HUES48 (cell line): ENCODE measurements at regions not wholly inside any gene's neighbourhood (a gene's known extent, or its start where the extent isn't known, plus 50 kb on each side); places are given as distances from the start of the nearest gene placed in this dataset.

Source experiments
- H3K27ac ChIP-seq: one replicate; pipeline ENCODE4 v1.7.0; 2013; ENCODE audit warnings: low read depth, low read length, inconsistent platforms
- H3K27me3 ChIP-seq: 2 replicates; pipeline ENCODE4 v1.6.1; 2013; ENCODE audit warnings: mild to moderate bottlenecking, low read length; ENCODE audit not compliant: control insufficient read depth, insufficient read depth
- H3K36me3 ChIP-seq: 2 replicates; pipeline ENCODE4 v1.6.1; 2013; ENCODE audit warnings: low read length; ENCODE audit not compliant: control insufficient read depth, insufficient read depth
- H3K4me1 ChIP-seq: 2 replicates; pipeline ENCODE4 v1.6.1; 2013; ENCODE audit warnings: mild to moderate bottlenecking, low read length; ENCODE audit not compliant: control insufficient read depth, insufficient read depth
- H3K4me3 ChIP-seq: 2 replicates; pipeline ENCODE4 v1.5.1; 2013; ENCODE audit warnings: mild to moderate bottlenecking, low read depth, low read length
- H3K9ac ChIP-seq: 2 replicates; pipeline ENCODE4 v1.6.1; 2013; ENCODE audit warnings: mild to moderate bottlenecking, low read depth, low read length, moderate library complexity
- H3K9me3 ChIP-seq: 2 replicates; pipeline ENCODE4 v1.6.1; 2013; ENCODE audit warnings: low read length; ENCODE audit not compliant: control insufficient read depth, insufficient read depth

DNA sequence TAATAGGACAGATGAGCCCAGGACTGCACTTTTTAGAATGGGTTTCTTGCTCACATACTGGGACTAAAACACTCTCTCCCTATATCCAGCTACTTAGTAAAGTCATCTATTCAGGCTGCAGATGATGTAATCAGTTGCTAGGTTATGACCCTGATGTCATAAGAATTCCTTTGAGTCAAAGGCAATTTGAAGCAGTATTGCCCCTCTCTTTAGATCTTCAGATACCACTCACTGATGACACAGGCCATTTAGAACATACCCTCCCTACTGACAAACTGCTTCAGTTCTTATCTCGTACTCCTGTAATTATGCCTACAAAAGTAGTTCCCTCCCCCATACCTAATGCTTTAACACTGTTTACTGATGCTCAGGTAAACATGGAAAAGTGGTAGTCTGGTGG is 450.1 kb upstream of the RASGRP1 start:
- Histone ChIP-seq H3K36me3 (no peaks in the 10 kb centered on the region), H3K9ac (no peak overlapping the region), H3K4me1 (peaks cover 10% of the 10 kb centered on the region), H3K9me3 (peaks cover 12% of the 10 kb centered on the region), H3K27me3 (no peaks in the 10 kb centered on the region), H3K4me3 (no peak overlapping the region), H3K27ac (no peak overlapping the region)

GRCh38 chr15:39016706-39017105 is 452.1 kb upstream of the RASGRP1 start:
- peaks cover 2% of the 10 kb centered on the region; the same call in 1 of the 2 replicates for H3K9me3 ChIP-seq
- H3K27me3 ChIP-seq = no peaks in the 10 kb centered on the region
- H3K9ac ChIP-seq = no peak overlapping the region
- peaks cover 10% of the 10 kb centered on the region for H3K4me1 ChIP-seq
- no peak overlapping the region for H3K4me3 ChIP-seq
- H3K36me3 ChIP-seq = no peaks in the 10 kb centered on the region
- H3K27ac ChIP-seq = no peak overlapping the region

DNA sequence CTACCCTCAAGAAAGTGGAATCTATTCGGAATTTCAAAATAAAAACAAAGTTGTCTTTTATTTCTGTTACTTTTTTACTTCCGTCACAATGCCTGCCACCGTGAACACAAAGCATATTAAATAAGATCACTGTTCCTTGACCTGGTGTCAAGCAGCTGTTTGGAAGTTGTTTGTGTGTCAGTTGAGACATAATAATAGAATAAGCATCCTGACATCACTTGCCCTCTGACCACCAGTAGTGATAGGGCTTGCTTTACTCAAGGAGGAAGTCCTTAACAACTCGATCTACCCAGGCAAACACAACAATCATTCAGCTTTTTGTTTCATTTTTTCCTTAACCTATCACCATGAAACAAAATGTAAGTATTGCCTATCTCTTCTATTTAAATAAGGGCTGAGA is 454.4 kb upstream of the RASGRP1 start:
- Histone ChIP-seq H3K4me1 (peaks cover 10% of the 10 kb centered on the region), H3K27ac (no peak overlapping the region), H3K36me3 (no peaks in the 10 kb centered on the region), H3K27me3 (no peaks in the 10 kb centered on the region), H3K9me3 (no peaks in the 10 kb centered on the region), H3K4me3 (no peak overlapping the region), H3K9ac (no peak overlapping the region)

GRCh38 chr15:39021341-39021740 is 456.7 kb upstream of the RASGRP1 start:
- no peak overlapping the region for H3K27ac ChIP-seq
- H3K36me3 ChIP-seq = no peaks in the 10 kb centered on the region
- H3K9ac ChIP-seq = no peak overlapping the region
- no peak overlapping the region for H3K4me3 ChIP-seq
- no peaks in the 10 kb centered on the region for H3K9me3 ChIP-seq
- peaks cover 13% of the 10 kb centered on the region for H3K4me1 ChIP-seq
- no peaks in the 10 kb centered on the region for H3K27me3 ChIP-seq

DNA sequence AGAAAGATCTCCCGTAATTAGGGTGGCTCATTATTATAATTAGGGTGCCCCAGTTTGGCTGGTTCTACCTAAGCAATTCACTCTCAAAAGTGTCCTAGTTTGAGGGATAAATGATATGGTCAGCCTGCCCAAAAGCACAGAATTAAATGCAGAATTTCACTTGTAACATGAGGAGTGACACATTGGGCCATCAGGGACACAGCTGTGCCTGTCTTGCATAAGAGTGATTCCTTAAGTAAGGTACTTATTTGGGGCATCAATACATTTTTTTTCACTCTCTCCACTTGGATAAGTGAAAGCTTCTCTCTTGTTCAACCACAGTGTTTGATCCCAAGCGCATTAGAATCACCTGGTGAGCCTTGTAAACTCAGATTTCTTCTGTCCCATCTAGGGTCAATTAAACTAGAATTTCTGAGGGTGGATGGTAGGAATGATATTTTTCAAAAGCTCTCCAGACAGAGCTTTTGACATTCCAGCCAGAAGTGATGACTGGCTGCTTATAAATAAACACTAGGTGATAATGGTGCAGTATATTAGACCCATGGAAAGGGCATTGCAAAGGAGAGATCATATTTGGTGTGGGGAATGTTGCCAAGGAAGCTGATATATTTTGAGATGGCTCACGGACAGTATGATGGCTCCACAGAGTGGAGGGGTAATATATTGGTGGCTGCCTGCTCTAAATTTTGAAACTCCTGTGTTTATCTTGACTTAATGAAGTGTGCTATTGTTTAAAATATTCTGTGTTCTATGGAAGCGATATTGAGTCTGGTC is 458.1 kb upstream of the RASGRP1 start:
- no peak overlapping the region for H3K27ac ChIP-seq
- H3K4me3 ChIP-seq = no peak overlapping the region
- no peaks in the 10 kb centered on the region for H3K36me3 ChIP-seq
- 0 out of 2 replicates have a peak, but pooled peaks cover 7% of the 10 kb centered on the region for H3K4me1 ChIP-seq
- H3K9me3 ChIP-seq = no peaks in the 10 kb centered on the region
- H3K9ac ChIP-seq = no peak overlapping the region
- no peaks in the 10 kb centered on the region for H3K27me3 ChIP-seq

- Histone ChIP-seq H3K27me3 (no peaks in the 10 kb centered on the region), H3K36me3 (no peaks in the 10 kb centered on the region), H3K4me1 (0 out of 2 replicates have a peak, but pooled peaks cover 7% of the 10 kb centered on the region), H3K27ac (no peak overlapping the region), H3K4me3 (no peak overlapping the region), H3K9me3 (no peaks in the 10 kb centered on the region), H3K9ac (no peak overlapping the region)
These were observed 460.7 kb upstream of the RASGRP1 start for GRCh38 chr15:39025321-39025720.

DNA sequence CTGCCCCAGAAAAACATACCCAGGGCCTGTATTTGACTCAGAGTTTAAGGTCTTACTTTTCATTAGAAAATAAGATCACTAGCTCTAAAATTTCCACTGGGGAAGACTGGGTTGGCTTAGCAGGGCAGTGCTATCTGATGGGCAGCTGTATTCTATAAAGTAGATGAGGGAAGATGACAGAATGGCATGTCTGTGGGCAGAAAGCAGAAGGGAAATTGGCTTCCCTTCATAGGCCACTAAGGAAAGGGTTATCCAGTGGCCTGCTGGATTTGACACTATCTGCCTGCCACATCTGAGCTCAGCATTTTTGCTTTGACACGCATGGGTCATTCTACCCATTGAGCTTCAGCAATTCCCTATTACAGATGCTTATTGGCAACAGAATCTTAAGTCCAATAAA is 461.3 kb upstream of the RASGRP1 start:
- Histone ChIP-seq H3K27me3 (no peaks in the 10 kb centered on the region), H3K27ac (no peak overlapping the region), H3K36me3 (no peaks in the 10 kb centered on the region), H3K4me3 (no peak overlapping the region), H3K9me3 (no peaks in the 10 kb centered on the region), H3K9ac (no peak overlapping the region), H3K4me1 (0 out of 2 replicates have a peak, but pooled peaks cover 7% of the 10 kb centered on the region)

DNA sequence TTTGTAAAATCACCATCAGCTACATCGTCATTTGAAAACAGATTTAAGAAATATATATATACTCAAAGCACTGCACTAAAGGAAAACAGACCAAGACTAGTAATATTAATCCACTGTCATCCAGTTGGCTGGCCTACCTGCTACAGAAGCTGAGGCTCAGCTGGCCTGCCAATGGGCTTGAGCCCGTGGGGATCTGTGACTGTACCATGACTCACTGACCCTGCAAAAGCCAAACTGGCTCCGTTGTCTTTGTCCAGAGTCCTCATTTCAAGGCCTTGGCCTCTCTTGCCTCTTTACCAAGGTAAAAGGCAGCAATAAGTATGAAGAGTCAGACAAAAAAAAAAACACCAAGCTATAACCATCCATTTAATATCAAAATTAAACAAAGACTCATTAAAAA is 463.5 kb upstream of the RASGRP1 start:
- no peaks in the 10 kb centered on the region for H3K36me3 ChIP-seq
- H3K27ac ChIP-seq = no peak overlapping the region
- no peak overlapping the region for H3K4me3 ChIP-seq
- H3K9ac ChIP-seq = no peak overlapping the region
- no peaks in the 10 kb centered on the region for H3K27me3 ChIP-seq
- H3K9me3 ChIP-seq = no peaks in the 10 kb centered on the region
- 0 out of 2 replicates have a peak, but pooled peaks cover 7% of the 10 kb centered on the region for H3K4me1 ChIP-seq

- Histone ChIP-seq H3K9ac (no peak overlapping the region), H3K4me3 (no peak overlapping the region), H3K27ac (no peak overlapping the region), H3K27me3 (no peaks in the 10 kb centered on the region), H3K4me1 (0 out of 2 replicates have a peak, but pooled peaks cover 5% of the 10 kb centered on the region), H3K9me3 (no peaks in the 10 kb centered on the region), H3K36me3 (no peaks in the 10 kb centered on the region)
These were observed 465.1 kb upstream of the RASGRP1 start for GRCh38 chr15:39029741-39030140.

GRCh38 chr15:39030291-39031070 is 465.9 kb upstream of the RASGRP1 start:
- Histone ChIP-seq H3K36me3 (no peaks in the 10 kb centered on the region), H3K4me1 (no peaks in the 10 kb centered on the region), H3K27me3 (no peaks in the 10 kb centered on the region), H3K9me3 (no peaks in the 10 kb centered on the region), H3K9ac (no peak overlapping the region), H3K4me3 (no peak overlapping the region), H3K27ac (no peak overlapping the region)

GRCh38 chr15:39031596-39031995 is 467.0 kb upstream of the RASGRP1 start:
- H3K27me3 ChIP-seq = no peaks in the 10 kb centered on the region
- no peaks in the 10 kb centered on the region for H3K9me3 ChIP-seq
- no peak overlapping the region for H3K27ac ChIP-seq
- no peak overlapping the region for H3K9ac ChIP-seq
- H3K36me3 ChIP-seq = no peaks in the 10 kb centered on the region
- no peaks in the 10 kb centered on the region for H3K4me1 ChIP-seq
- no peak overlapping the region for H3K4me3 ChIP-seq
